Tibial nerve (tissue), 4 donors: ENCODE measurements at regions not wholly inside any gene's neighbourhood (a gene's known extent, or its start where the extent isn't known, plus 50 kb on each side); places are given as distances from the start of the nearest gene placed in this dataset.

Experiments
- DNase-seq, 2 donors: peaks; one replicate each; pipeline ENCODE4 v3.0.0-alpha.2; 2019; ENCODE audit warnings: low spot score in 2 of 2
- H3K27ac ChIP-seq, 4 donors: fragments of 200-600 bp; sonication (generic) in 3 of 4; one replicate each; pipeline ENCODE4 v1.5.1; 2017 to 2019; ENCODE audit warnings: mild to moderate bottlenecking in 1 of 4
- H3K27me3 ChIP-seq, 2 donors: fragments of 200-600 bp; sonication (generic) in 1 of 2; one replicate each; pipeline versions ENCODE4 v1.5.1 to v1.6.0; 2017 to 2019
- H3K36me3 ChIP-seq, 3 donors: fragments of 200-600 bp; sonication (generic); one replicate each; pipeline ENCODE4 v1.5.1; 2018 to 2019
- H3K4me1 ChIP-seq, 4 donors: fragments of 200-600 bp; sonication (generic) in 3 of 4; one replicate each; pipeline ENCODE4 v1.5.1; 2017 to 2019
- H3K4me3 ChIP-seq, 4 donors: fragments of 200-600 bp; sonication (generic) in 3 of 4; one replicate each; pipeline ENCODE4 v1.5.1; 2017 to 2019; ENCODE audit warnings: mild to moderate bottlenecking in 1 of 4, moderate library complexity in 1 of 4
- H3K9me3 ChIP-seq, 4 donors: fragments of 200-600 bp; sonication (generic) in 3 of 4; one replicate each; pipeline ENCODE4 v1.5.1; 2017 to 2019
- CTCF ChIP-seq, 5 experiments: fragments of 200-600 bp in 3 of 5; fragments of 450-650 bp in 2 of 5; sonication (generic) in 3 of 5; IDR thresholded peaks; one replicate each; pipeline ENCODE4 v1.5.1; 2016 to 2019; ENCODE audit warnings: antibody characterized with exemption in 5 of 5, mild to moderate bottlenecking in 3 of 5, moderate library complexity in 2 of 5
- EP300 ChIP-seq, 2 donors: sonication (generic); formaldehyde crosslinking; IDR thresholded peaks; one replicate each; pipeline ENCODE4 v1.6.1; 2017; ENCODE audit warnings: antibody characterized with exemption in 2 of 2, mild to moderate bottlenecking in 1 of 2
- POLR2A ChIP-seq, 2 donors: fragments of 450-650 bp; IDR thresholded peaks; one replicate each; pipeline ENCODE4 v1.6.1; 2017; ENCODE audit warnings: antibody characterized with exemption in 2 of 2, mild to moderate bottlenecking in 2 of 2, moderate library complexity in 2 of 2
- WGBS, 2 donors: methylation state at CpG; one replicate each; pipeline ENCODE4 v1.1.5; 2018; 5-methylcytosine and 5-hydroxymethylcytosine counted together

GRCh38 chr9:103837940-103838339, 256.2 kb upstream of the SMC2 start:
- WGBS, 2 donors: 65 to 79% methylated on average over 1 of the region's 1 CpG
- no peak overlapping the region for H3K4me3 ChIP-seq
- no peaks in the 10 kb centered on the region for H3K36me3 ChIP-seq
- H3K27me3 ChIP-seq: no peaks in the 10 kb centered on the region
- H3K9me3 ChIP-seq: no peaks in the 10 kb centered on the region
- no peak for TF ChIP-seq POLR2A (IDR thresholded peaks at IDR 0.05)
- TF ChIP-seq EP300 (IDR thresholded peaks at IDR 0.05): no peak
- no peak for TF ChIP-seq CTCF (IDR thresholded peaks at IDR 0.05)
- no peaks in the 10 kb centered on the region for H3K4me1 ChIP-seq
- no peak overlapping the region for H3K27ac ChIP-seq
- no peak for DNase-seq

- TF ChIP-seq EP300 (IDR thresholded peaks at IDR 0.05) (no peak), POLR2A (IDR thresholded peaks at IDR 0.05) (no peak), CTCF (IDR thresholded peaks at IDR 0.05) (no peak)
- 71 to 75% methylated on average over 1 of the region's 1 CpG for WGBS, 2 donors
- Histone ChIP-seq H3K27me3 (no peaks in the 10 kb centered on the region), H3K4me1 (no peaks in the 10 kb centered on the region), H3K4me3 (no peak overlapping the region), H3K27ac (no peak overlapping the region), H3K9me3 (peaks cover 0 to 8% (median 0%) of the 10 kb centered on the region in 4 donors), H3K36me3 (no peaks in the 10 kb centered on the region)
- no peak for DNase-seq
Measured at GRCh38 chr9:103839197-103839596, 254.9 kb upstream of the SMC2 start.

DNA sequence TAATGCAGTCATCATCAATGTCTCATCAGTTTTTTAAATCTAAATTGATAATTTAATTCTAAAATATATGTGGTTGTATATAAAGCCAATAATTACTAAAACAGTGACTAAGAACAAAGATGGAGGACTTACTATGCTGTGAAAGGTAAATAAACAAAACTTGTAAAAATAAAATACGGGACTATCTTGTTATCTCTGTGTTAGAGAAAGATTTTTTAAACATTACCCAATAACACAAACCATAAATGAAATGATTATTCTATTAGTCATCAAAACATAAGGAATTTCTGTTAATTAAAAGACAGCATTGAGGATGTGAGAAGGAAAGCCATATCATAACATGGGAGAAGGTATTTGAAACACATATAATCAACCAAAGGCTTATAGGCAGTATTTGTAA, 226.2 kb upstream of the SMC2 start:
- no peaks in the 10 kb centered on the region for H3K27me3 ChIP-seq
- no peak overlapping the region for H3K4me3 ChIP-seq
- 49 to 81% methylated on average over 1 of the region's 1 CpG for WGBS, 2 donors
- TF ChIP-seq EP300 (IDR thresholded peaks at IDR 0.05) (no peak), CTCF (IDR thresholded peaks at IDR 0.05) (no peak), POLR2A (IDR thresholded peaks at IDR 0.05) (no peak)
- no peaks in the 10 kb centered on the region for H3K36me3 ChIP-seq
- no peaks in the 10 kb centered on the region for H3K9me3 ChIP-seq
- H3K4me1 ChIP-seq: no peaks in the 10 kb centered on the region
- no peak overlapping the region for H3K27ac ChIP-seq
- no peak for DNase-seq

- WGBS, 2 donors: 77 to 89% methylated on average over 7 of the region's 7 CpGs
- no peak overlapping the region for H3K4me3 ChIP-seq
- no peak for DNase-seq
Measured at GRCh38 chr9:103872811-103873210, 221.3 kb upstream of the SMC2 start.

GRCh38 chr9:103881419-103881818, 212.7 kb upstream of the SMC2 start:
- 91 to 94% methylated on average over 2 of the region's 2 CpGs for WGBS, 2 donors

More at GRCh38 chr9:103872811-103873210, 221.3 kb upstream of the SMC2 start:
- Histone ChIP-seq H3K9me3 (no peaks in the 10 kb centered on the region), H3K27ac (no peak overlapping the region), H3K27me3 (no peaks in the 10 kb centered on the region), H3K4me1 (no peaks in the 10 kb centered on the region), H3K36me3 (no peaks in the 10 kb centered on the region)
- no peak for TF ChIP-seq EP300 (IDR thresholded peaks at IDR 0.05)
- TF ChIP-seq CTCF (IDR thresholded peaks at IDR 0.05): no peak
- no peak for TF ChIP-seq POLR2A (IDR thresholded peaks at IDR 0.05)

DNA sequence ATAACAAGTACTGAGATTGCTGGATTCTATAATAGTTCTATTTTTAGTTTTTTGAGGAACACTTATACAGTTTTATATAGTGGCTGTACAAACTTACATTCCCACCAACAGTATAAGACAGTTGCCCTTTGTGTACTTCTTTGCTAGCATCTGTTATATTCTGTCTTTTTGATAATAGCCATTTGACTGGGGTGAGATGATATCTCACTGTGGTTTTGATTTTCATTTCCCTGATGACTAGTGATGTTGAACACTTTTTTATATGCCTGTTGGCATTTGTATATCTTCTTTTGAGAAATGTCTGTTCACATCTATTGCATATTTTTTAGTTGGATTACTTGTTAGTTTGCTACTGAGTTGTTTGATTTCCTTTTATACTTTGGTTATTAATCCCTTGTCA, 204.1 kb upstream of the SMC2 start:
- Histone ChIP-seq H3K27ac (no peak overlapping the region), H3K9me3 (no peaks in the 10 kb centered on the region), H3K36me3 (no peaks in the 10 kb centered on the region), H3K4me3 (no peak overlapping the region), H3K4me1 (no peaks in the 10 kb centered on the region), H3K27me3 (no peaks in the 10 kb centered on the region)
- TF ChIP-seq POLR2A (IDR thresholded peaks at IDR 0.05) (no peak), EP300 (IDR thresholded peaks at IDR 0.05) (no peak), CTCF (IDR thresholded peaks at IDR 0.05) (no peak)
- DNase-seq: no peak

More at GRCh38 chr9:103881419-103881818, 212.7 kb upstream of the SMC2 start:
- Histone ChIP-seq H3K9me3 (no peaks in the 10 kb centered on the region), H3K27ac (no peak overlapping the region), H3K4me3 (no peak overlapping the region), H3K27me3 (no peaks in the 10 kb centered on the region), H3K36me3 (no peaks in the 10 kb centered on the region), H3K4me1 (no peaks in the 10 kb centered on the region)
- no peak for TF ChIP-seq EP300 (IDR thresholded peaks at IDR 0.05)
- DNase-seq: no peak
